Keratinocyte (primary cell): ENCODE measurements at regions not wholly inside any gene's neighbourhood (a gene's known extent, or its start where the extent isn't known, plus 50 kb on each side); places are given as distances from the start of the nearest gene placed in this dataset.

Experiments
- DNase-seq: peaks from one replicate; pipeline ENCODE4 v3.0.0-alpha.2; 2011; ENCODE audit warnings: low read depth, missing footprints, low spot score
- FAIRE-seq: peaks from 2 replicates; lab custom pipeline; 2011; peaks lifted over from hg19 to GRCh38; lab: Jason Lieb, UNC
- H2AFZ ChIP-seq: 2 replicates; pipeline ENCODE4 v1.6.0; 2012; ENCODE audit warnings: low read length, control low read depth, inconsistent platforms; ENCODE audit not compliant: control insufficient read depth
- H3K27ac ChIP-seq: 2 replicates; pipeline ENCODE4 v1.5.1; 2011; ENCODE audit warnings: low read length; ENCODE audit not compliant: control insufficient read depth, insufficient read depth
- H3K27me3 ChIP-seq: 3 replicates; pipeline ENCODE4 v1.6.0; 2011; ENCODE audit warnings: low read length; ENCODE audit not compliant: control insufficient read depth, insufficient read depth; ENCODE audit errors: extremely low read depth
- H3K36me3 ChIP-seq, 2 experiments: 2 replicates in 1 of 2; 3 replicates in 1 of 2; pipeline ENCODE4 v1.5.1; 2011; ENCODE audit warnings: low read length in 2 of 2, mild to moderate bottlenecking in 1 of 2; ENCODE audit not compliant: control insufficient read depth in 2 of 2, insufficient read depth in 2 of 2; ENCODE audit errors: extremely low read depth in 1 of 2
- H3K4me1 ChIP-seq: 3 replicates; pipeline ENCODE4 v1.5.1; 2011; ENCODE audit warnings: low read length; ENCODE audit not compliant: control insufficient read depth, insufficient read depth; ENCODE audit errors: extremely low read depth
- H3K4me2 ChIP-seq: 3 replicates; pipeline ENCODE4 v1.6.0; 2011; ENCODE audit warnings: low read depth, low read length; ENCODE audit not compliant: control insufficient read depth, insufficient read depth; ENCODE audit errors: extremely low read depth
- H3K4me3 ChIP-seq, 3 experiments: fragments of 200-600 bp in 1 of 3; sonication (generic) in 1 of 3; 2 replicates in 2 of 3; 3 replicates in 1 of 3; pipeline ENCODE4 v1.5.1; 2011 to 2016; ENCODE audit warnings: low read length in 3 of 3, mild to moderate bottlenecking in 3 of 3, control low read depth in 2 of 3, inconsistent platforms in 1 of 3, low read depth in 1 of 3, mixed read lengths in 1 of 3, mixed run types in 1 of 3, moderate library complexity in 1 of 3; ENCODE audit not compliant: control insufficient read depth in 2 of 3, insufficient read depth in 2 of 3; ENCODE audit errors: extremely low read depth in 1 of 3
- H3K79me2 ChIP-seq: 2 replicates; pipeline ENCODE4 v1.6.0; 2012; ENCODE audit warnings: low read length; ENCODE audit not compliant: control insufficient read depth, insufficient read depth
- H3K9ac ChIP-seq: 3 replicates; pipeline ENCODE4 v1.6.0; 2011; ENCODE audit warnings: low read length; ENCODE audit not compliant: control insufficient read depth, insufficient read depth; ENCODE audit errors: extremely low read depth
- H3K9me1 ChIP-seq: 3 replicates; pipeline ENCODE4 v1.6.0; 2011; ENCODE audit warnings: low read length; ENCODE audit not compliant: control insufficient read depth, insufficient read depth; ENCODE audit errors: extremely low read depth
- H3K9me3 ChIP-seq: 2 replicates; pipeline ENCODE4 v1.5.1; 2012; ENCODE audit warnings: low read depth, low read length; ENCODE audit not compliant: control insufficient read depth
- H4K20me1 ChIP-seq: 3 replicates; pipeline ENCODE4 v1.6.0; 2011; ENCODE audit warnings: low read length; ENCODE audit not compliant: control insufficient read depth, insufficient read depth; ENCODE audit errors: extremely low read depth
- CTCF ChIP-seq, 3 experiments: IDR thresholded peaks in 1 of 3; conservative IDR thresholded peaks in 1 of 3; optimal IDR thresholded peaks in 1 of 3; 2 replicates in 2 of 3; 3 replicates in 1 of 3; pipeline versions ENCODE3 to v1.5.1; 2011; ENCODE audit warnings: low read length in 3 of 3, mild to moderate bottlenecking in 3 of 3, moderate library complexity in 2 of 3, control low read depth in 1 of 3, inconsistent platforms in 1 of 3; ENCODE audit not compliant: insufficient read depth in 2 of 3; ENCODE audit errors: extremely low read depth in 1 of 3
- EZH2 ChIP-seq: IDR thresholded peaks from one replicate; pipeline ENCODE4 v1.6.1; 2012; ENCODE audit warnings: inconsistent platforms, mild to moderate bottlenecking, low read length, moderate library complexity
- dilution Hi-C: fragments of 300-500 bp; cut with MboI; formaldehyde crosslinking; loops from one replicate; pipeline ENCODE4 v1.7.0; 2020; ENCODE audit warnings: low sequenced_read_pairs; ENCODE audit not compliant: extremely low pct_ligation_motif_present

- dilution Hi-C loops = no loop called here
- TF ChIP-seq EZH2 = no peak
- no peak for TF ChIP-seq CTCF (optimal IDR thresholded peaks at IDR 0.05 in 1 of 3, IDR thresholded peaks at IDR 0.05 in 1 of 3, conservative IDR thresholded peaks at IDR 0.05 in 1 of 3; ENCODE audit: extremely low read depth in 1 of 3, insufficient read depth in 2 of 3, low read length in 3 of 3)
- no peak overlapping the region for H3K27ac ChIP-seq
- H3K4me3 ChIP-seq = no peak overlapping the region
- no peaks in the 10 kb centered on the region for H3K27me3 ChIP-seq
- no peak overlapping the region for H3K9ac ChIP-seq
- no peak overlapping the region for H2AFZ ChIP-seq
- no peaks in the 10 kb centered on the region for H3K36me3 ChIP-seq
- no peaks in the 10 kb centered on the region for H3K4me1 ChIP-seq
- no peaks in the 10 kb centered on the region for H3K9me1 ChIP-seq
- H4K20me1 ChIP-seq = no peaks in the 10 kb centered on the region
- FAIRE-seq (no peak), DNase-seq (no peak)
- H3K79me2 ChIP-seq = no peaks in the 10 kb centered on the region
- no peaks in the 10 kb centered on the region for H3K9me3 ChIP-seq
- no peak overlapping the region for H3K4me2 ChIP-seq
Observed at GRCh38 chr2:777051-777450, 99.8 kb upstream of the TMEM18 start.

DNA sequence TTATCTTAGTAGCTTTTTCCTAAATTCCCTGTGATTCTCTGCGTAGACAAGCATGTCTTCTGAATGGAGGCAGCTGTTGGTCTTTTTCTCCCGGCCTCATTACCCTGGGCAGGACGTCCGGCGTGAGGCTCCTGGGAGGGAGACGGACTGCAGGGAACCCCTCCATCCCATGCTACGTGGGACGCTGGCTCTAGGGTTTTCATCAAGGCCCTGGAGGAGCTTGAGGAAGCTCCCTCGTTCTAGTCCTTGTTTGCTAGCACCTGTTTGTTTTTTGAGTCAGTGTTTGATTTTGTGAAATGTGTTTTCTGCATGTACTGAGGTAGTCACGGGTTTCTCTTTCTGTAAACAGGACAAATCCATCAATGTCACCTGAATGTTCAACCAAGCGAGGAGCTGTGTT is 99.3 kb upstream of the TMEM18 start:
- Histone ChIP-seq H3K36me3 (no peaks in the 10 kb centered on the region), H2AFZ (no peak overlapping the region), H3K27ac (no peak overlapping the region), H4K20me1 (no peaks in the 10 kb centered on the region), H3K4me1 (no peaks in the 10 kb centered on the region), H3K9me1 (no peaks in the 10 kb centered on the region), H3K9me3 (no peaks in the 10 kb centered on the region), H3K79me2 (no peaks in the 10 kb centered on the region), H3K4me3 (no peak overlapping the region), H3K27me3 (no peaks in the 10 kb centered on the region), H3K4me2 (no peak overlapping the region), H3K9ac (no peak overlapping the region)
- FAIRE-seq (no peak), DNase-seq (no peak)
- no peak for TF ChIP-seq CTCF (optimal IDR thresholded peaks at IDR 0.05 in 1 of 3, IDR thresholded peaks at IDR 0.05 in 1 of 3, conservative IDR thresholded peaks at IDR 0.05 in 1 of 3; ENCODE audit: extremely low read depth in 1 of 3, insufficient read depth in 2 of 3, low read length in 3 of 3)
- dilution Hi-C loops = no loop called here
